ENCODE measurements at regions not wholly inside any gene's neighbourhood (a gene's known extent, or its start where the extent isn't known, plus 50 kb on each side); places are given as distances from the start of the nearest gene placed in this dataset.

DNA sequence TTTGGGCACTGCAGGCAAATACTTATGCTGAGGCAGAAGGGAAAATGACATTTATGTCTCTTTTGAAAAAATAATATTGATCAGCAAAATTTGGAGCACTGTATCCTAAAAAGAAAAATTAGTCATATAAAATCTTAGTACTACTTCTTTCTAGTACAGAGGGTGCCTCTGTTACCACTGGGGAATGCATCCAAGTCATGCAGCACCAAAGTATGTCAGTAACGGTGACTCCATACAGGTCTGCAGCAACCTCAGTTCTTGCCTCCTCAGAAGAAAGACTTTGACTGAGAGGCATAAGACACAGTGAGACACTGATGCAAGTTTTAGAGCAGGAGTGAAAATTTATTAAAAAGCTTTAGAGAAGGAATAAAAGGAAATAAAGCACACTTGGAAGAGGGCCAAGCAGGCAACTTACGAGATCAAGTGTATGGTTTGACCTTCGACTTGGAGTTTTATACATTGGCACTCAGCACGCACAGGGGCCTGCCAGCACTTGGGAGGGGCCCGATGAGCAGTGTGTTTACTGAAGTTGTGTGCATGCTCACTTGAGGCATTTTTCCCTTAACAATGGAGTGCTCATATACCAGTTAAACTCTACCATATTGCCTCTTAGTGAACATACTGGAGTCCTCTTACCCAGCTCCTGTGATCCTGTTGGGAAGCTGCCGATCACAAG lies 1244.8 kb downstream of the EPHA7 start:
- no peaks in the 10 kb centered on the region for H3K9me3 Mint-ChIP-seq
- TF ChIP-seq CTCF (IDR thresholded peaks at IDR 0.05; ENCODE audit: unreplicated experiment): no peak
- H3K27ac Mint-ChIP-seq: no peak overlapping the region
- no peaks in the 10 kb centered on the region for H3K27me3 Mint-ChIP-seq (ENCODE audit: low read depth)
- no peak overlapping the region for H3K4me3 Mint-ChIP-seq
- no peak for DNase-seq (ENCODE audit: low spot score in 2 of 2, unreplicated experiment in 2 of 2)
- no peaks in the 10 kb centered on the region for H3K4me1 Mint-ChIP-seq
- H3K36me3 Mint-ChIP-seq: no peaks in the 10 kb centered on the region

GRCh38 chr6:92169506-92169905 lies 1249.9 kb downstream of the EPHA7 start:
- Mint-ChIP-seq H3K4me1 (no peaks in the 10 kb centered on the region), H3K36me3 (no peaks in the 10 kb centered on the region), H3K27ac (no peak overlapping the region), H3K27me3 (ENCODE audit: low read depth) (no peaks in the 10 kb centered on the region), H3K4me3 (no peak overlapping the region), H3K9me3 (peaks cover 6% of the 10 kb centered on the region)
- no peak for DNase-seq (ENCODE audit: low spot score in 2 of 2, unreplicated experiment in 2 of 2)
- no peak for TF ChIP-seq CTCF (IDR thresholded peaks at IDR 0.05; ENCODE audit: unreplicated experiment)

GRCh38 chr6:92166666-92167065 lies 1252.7 kb downstream of the EPHA7 start:
- DNase-seq (ENCODE audit: low spot score in 2 of 2, unreplicated experiment in 2 of 2): no peak
- H3K4me1 Mint-ChIP-seq: no peaks in the 10 kb centered on the region
- no peak for TF ChIP-seq CTCF (IDR thresholded peaks at IDR 0.05; ENCODE audit: unreplicated experiment)
- no peak overlapping the region for H3K27ac Mint-ChIP-seq
- no peak overlapping the region for H3K4me3 Mint-ChIP-seq
- H3K36me3 Mint-ChIP-seq: no peaks in the 10 kb centered on the region
- H3K27me3 Mint-ChIP-seq (ENCODE audit: low read depth): no peaks in the 10 kb centered on the region
- H3K9me3 Mint-ChIP-seq: peaks cover 6% of the 10 kb centered on the region

DNA sequence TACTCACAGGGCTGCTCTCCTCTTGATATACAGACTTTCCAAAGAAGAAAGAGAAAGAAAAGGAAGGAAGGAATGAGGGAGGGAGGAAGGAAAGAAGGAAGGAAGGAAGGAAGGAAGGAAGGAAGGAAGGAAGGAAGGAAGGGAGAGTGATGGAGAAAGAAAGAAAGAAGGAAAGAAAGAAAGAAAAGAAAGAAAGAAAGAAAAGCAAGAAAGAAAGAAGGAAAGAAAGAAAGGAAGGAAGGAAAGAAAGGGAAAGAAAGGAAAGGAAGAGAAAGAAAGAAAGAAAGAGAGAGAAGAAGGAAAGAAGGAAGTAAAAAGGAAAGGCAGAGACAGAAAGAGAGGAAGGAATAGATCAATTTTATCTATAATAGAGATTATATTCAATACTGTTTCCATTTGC lies 1257.4 kb downstream of the EPHA7 start:
- Mint-ChIP-seq H3K27me3 (ENCODE audit: low read depth) (no peaks in the 10 kb centered on the region), H3K4me1 (no peaks in the 10 kb centered on the region), H3K4me3 (no peak overlapping the region), H3K36me3 (no peaks in the 10 kb centered on the region), H3K9me3 (peaks cover 6% of the 10 kb centered on the region), H3K27ac (no peak overlapping the region)
- TF ChIP-seq CTCF (IDR thresholded peaks at IDR 0.05; ENCODE audit: unreplicated experiment): no peak
- DNase-seq (ENCODE audit: low spot score in 2 of 2, unreplicated experiment in 2 of 2): no peak

DNA sequence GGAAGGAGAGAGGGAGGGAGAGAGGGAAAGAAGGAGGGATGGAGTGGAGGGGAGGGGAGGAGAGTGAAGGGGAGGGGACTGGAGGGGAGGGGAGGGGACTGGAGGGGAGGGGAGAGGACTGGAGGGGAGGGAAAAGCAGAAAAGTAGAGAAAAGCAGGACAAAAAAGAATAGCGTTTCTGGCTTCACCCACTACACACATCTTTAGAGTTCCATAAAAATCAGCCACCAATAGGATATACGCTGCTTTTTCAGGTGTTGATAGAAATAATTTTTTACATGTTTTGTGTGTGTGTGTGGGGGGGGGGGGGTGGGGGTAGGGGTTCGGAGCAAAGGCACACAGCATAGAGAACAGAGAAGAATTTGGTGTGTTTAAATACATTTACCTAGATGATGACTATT lies 1259.1 kb downstream of the EPHA7 start:
- Mint-ChIP-seq H3K4me1 (no peaks in the 10 kb centered on the region), H3K27ac (no peak overlapping the region), H3K36me3 (no peaks in the 10 kb centered on the region), H3K9me3 (peaks cover 6% of the 10 kb centered on the region), H3K4me3 (no peak overlapping the region), H3K27me3 (ENCODE audit: low read depth) (no peaks in the 10 kb centered on the region)
- no peak for TF ChIP-seq CTCF (IDR thresholded peaks at IDR 0.05; ENCODE audit: unreplicated experiment)
- no peak for DNase-seq (ENCODE audit: low spot score in 2 of 2, unreplicated experiment in 2 of 2)

- H3K4me1 Mint-ChIP-seq: no peaks in the 10 kb centered on the region
- H3K9me3 Mint-ChIP-seq: no peaks in the 10 kb centered on the region
- DNase-seq (ENCODE audit: low spot score in 2 of 2, unreplicated experiment in 2 of 2): no peak
- H3K36me3 Mint-ChIP-seq: no peaks in the 10 kb centered on the region
- no peak for TF ChIP-seq CTCF (IDR thresholded peaks at IDR 0.05; ENCODE audit: unreplicated experiment)
- no peak overlapping the region for H3K27ac Mint-ChIP-seq
- no peaks in the 10 kb centered on the region for H3K27me3 Mint-ChIP-seq (ENCODE audit: low read depth)
- no peak overlapping the region for H3K4me3 Mint-ChIP-seq
Measured at GRCh38 chr6:92159046-92159445, 1260.3 kb downstream of the EPHA7 start.
